ENCODE measurements at regions not wholly inside any gene's neighbourhood (a gene's known extent, or its start where the extent isn't known, plus 50 kb on each side); places are given as distances from the start of the nearest gene placed in this dataset.

- Histone ChIP-seq H3K4me1 (no peaks in the 10 kb centered on the region), H3K4me3 (no peak overlapping the region), H3K27me3 (no peaks in the 10 kb centered on the region), H3K9me3 (no peaks in the 10 kb centered on the region), H3K36me3 (no peaks in the 10 kb centered on the region), H3K27ac (no peak overlapping the region)
- in situ Hi-C loops (cut with MboI; ENCODE audit: low sequenced_read_pairs in 4 of 4) (no loop called here), intact Hi-C loops (cut with DNase I; ENCODE audit: low total_unique reads) (no loop called here)
- TF ChIP-seq CTCF (IDR thresholded peaks at IDR 0.05 in 4 of 5, conservative IDR thresholded peaks at IDR 0.05 in 1 of 5) (no peak), POLR2A (IDR thresholded peaks at IDR 0.05) (no peak)
- DNase-seq (no peak), ATAC-seq (no peak)
These were observed 2534.9 kb downstream of the PCDH7 start for GRCh38 chr4:33255094-33255493.

GRCh38 chr4:33255507-33255906 lies 2535.3 kb downstream of the PCDH7 start:
- H3K27me3 ChIP-seq = no peaks in the 10 kb centered on the region
- TF ChIP-seq CTCF (IDR thresholded peaks at IDR 0.05 in 4 of 5, conservative IDR thresholded peaks at IDR 0.05 in 1 of 5) = no peak
- TF ChIP-seq POLR2A (IDR thresholded peaks at IDR 0.05) = no peak
- H3K4me3 ChIP-seq = no peak overlapping the region
- intact Hi-C loops (cut with DNase I; ENCODE audit: low total_unique reads) (no loop called here), in situ Hi-C loops (cut with MboI; ENCODE audit: low sequenced_read_pairs in 4 of 4) (no loop called here)
- H3K27ac ChIP-seq = no peak overlapping the region
- H3K36me3 ChIP-seq = no peaks in the 10 kb centered on the region
- no peaks in the 10 kb centered on the region for H3K4me1 ChIP-seq
- no peaks in the 10 kb centered on the region for H3K9me3 ChIP-seq
- DNase-seq = no peak
- no peak for ATAC-seq

GRCh38 chr4:33262824-33263223 lies 2542.7 kb downstream of the PCDH7 start:
- no peaks in the 10 kb centered on the region for H3K27me3 ChIP-seq
- in situ Hi-C loops (cut with MboI; ENCODE audit: low sequenced_read_pairs in 4 of 4) = no loop called here
- no peak for DNase-seq
- H3K4me1 ChIP-seq = no peaks in the 10 kb centered on the region
- H3K27ac ChIP-seq = no peak overlapping the region
- no peaks in the 10 kb centered on the region for H3K9me3 ChIP-seq
- no peak overlapping the region for H3K4me3 ChIP-seq
- H3K36me3 ChIP-seq = no peaks in the 10 kb centered on the region
- intact Hi-C loops (cut with DNase I; ENCODE audit: low total_unique reads) = no loop called here
- TF ChIP-seq CTCF (IDR thresholded peaks at IDR 0.05 in 4 of 5, conservative IDR thresholded peaks at IDR 0.05 in 1 of 5) = no peak
- TF ChIP-seq POLR2A (IDR thresholded peaks at IDR 0.05) = no peak
- ATAC-seq = no peak

- Histone ChIP-seq H3K4me3 (no peak overlapping the region), H3K36me3 (no peaks in the 10 kb centered on the region), H3K27me3 (no peaks in the 10 kb centered on the region), H3K4me1 (no peaks in the 10 kb centered on the region), H3K27ac (no peak overlapping the region), H3K9me3 (no peaks in the 10 kb centered on the region)
- in situ Hi-C loops (cut with MboI; ENCODE audit: low sequenced_read_pairs in 4 of 4) (no loop called here), intact Hi-C loops (cut with DNase I; ENCODE audit: low total_unique reads) (no loop called here)
- ATAC-seq = no peak
- DNase-seq = no peak
- no peak for TF ChIP-seq CTCF (IDR thresholded peaks at IDR 0.05 in 4 of 5, conservative IDR thresholded peaks at IDR 0.05 in 1 of 5)
- no peak for TF ChIP-seq POLR2A (IDR thresholded peaks at IDR 0.05)
These were observed 2548.6 kb downstream of the PCDH7 start for GRCh38 chr4:33268776-33269175.

GRCh38 chr4:33270403-33270802 lies 2550.2 kb downstream of the PCDH7 start:
- Histone ChIP-seq H3K4me3 (no peak overlapping the region), H3K27me3 (no peaks in the 10 kb centered on the region), H3K9me3 (no peaks in the 10 kb centered on the region), H3K4me1 (no peaks in the 10 kb centered on the region), H3K27ac (no peak overlapping the region), H3K36me3 (no peaks in the 10 kb centered on the region)
- ATAC-seq (no peak), DNase-seq (no peak)
- intact Hi-C loops (cut with DNase I; ENCODE audit: low total_unique reads) (no loop called here), in situ Hi-C loops (cut with MboI; ENCODE audit: low sequenced_read_pairs in 4 of 4) (no loop called here)
- TF ChIP-seq POLR2A (IDR thresholded peaks at IDR 0.05) (no peak), CTCF (IDR thresholded peaks at IDR 0.05 in 4 of 5, conservative IDR thresholded peaks at IDR 0.05 in 1 of 5) (no peak)
